Activated B cell treated with CpG ODN at 0.5 μM for 24 hours (primary cell): ENCODE measurements at regions not wholly inside any gene's neighbourhood (a gene's known extent, or its start where the extent isn't known, plus 50 kb on each side); places are given as distances from the start of the nearest gene placed in this dataset.

Experiments
- ATAC-seq: fragments of 200-7000 bp; cut with Tn5 transposase; one replicate; pipeline ENCODE4 v1.10.0; 2021; ENCODE audit warnings: low read depth, mild to moderate bottlenecking, moderate library complexity
- CTCF ChIA-PET: fragments of 350-600 bp; sonication (Branson Sonifier 250); formaldehyde crosslinking; loops from one replicate; lab custom pipeline; 2021; ENCODE audit warnings: antibody characterized with exemption; lab: Charles Lee
- POLR2A ChIA-PET: fragments of 350-600 bp; sonication (Branson Sonifier 250); formaldehyde crosslinking; loops from one replicate; lab custom pipeline; 2021; ENCODE audit warnings: antibody characterized with exemption; lab: Charles Lee
- DNase-seq: peaks from one replicate; pipeline ENCODE4 v3.0.0; 2022
- H3K27ac Mint-ChIP-seq: one replicate; pipeline ENCODE4 v1.8.0; 2020; ENCODE audit warnings: mixed read lengths
- H3K27me3 Mint-ChIP-seq: one replicate; pipeline ENCODE4 v1.8.0; 2021; ENCODE audit warnings: mixed read lengths
- H3K36me3 Mint-ChIP-seq: one replicate; pipeline ENCODE4 v1.8.0; 2021; ENCODE audit warnings: low read depth, mixed read lengths
- H3K4me1 Mint-ChIP-seq: one replicate; pipeline ENCODE4 v1.8.0; 2021; ENCODE audit warnings: mixed read lengths
- H3K4me3 Mint-ChIP-seq: one replicate; pipeline ENCODE4 v1.8.0; 2020; ENCODE audit warnings: mild to moderate bottlenecking, mixed read lengths
- H3K9me3 Mint-ChIP-seq: one replicate; pipeline ENCODE4 v1.8.0; 2020; ENCODE audit warnings: mixed read lengths
- CTCF ChIP-seq: fragments of 200-600 bp; IDR thresholded peaks from one replicate; pipeline ENCODE4 v1.8.0; 2022; ENCODE audit warnings: antibody characterized with exemption, mild to moderate bottlenecking
- intact Hi-C: fragments of 100-400 bp; cut with micrococcal nuclease; formaldehyde crosslinking; loops from one replicate; pipeline ENCODE4 v1.15.1; 2024

GRCh38 chr11:113547739-113548138, 72.5 kb upstream of the DRD2 start:
- H3K9me3 Mint-ChIP-seq: no peaks in the 10 kb centered on the region
- H3K4me1 Mint-ChIP-seq: no peaks in the 10 kb centered on the region
- POLR2A ChIA-PET: no interaction called here
- TF ChIP-seq CTCF: no peak
- ATAC-seq (no peak), DNase-seq (no peak)
- H3K27ac Mint-ChIP-seq: no peak overlapping the region
- no peak overlapping the region for H3K4me3 Mint-ChIP-seq
- peaks cover 23% of the 10 kb centered on the region for H3K27me3 Mint-ChIP-seq
- CTCF ChIA-PET: no interaction called here
- intact Hi-C loops: no loop called here
- H3K36me3 Mint-ChIP-seq: no peaks in the 10 kb centered on the region

- H3K36me3 Mint-ChIP-seq: no peaks in the 10 kb centered on the region
- H3K27me3 Mint-ChIP-seq: peaks cover 25% of the 10 kb centered on the region
- no peaks in the 10 kb centered on the region for H3K9me3 Mint-ChIP-seq
- DNase-seq (no peak), ATAC-seq (no peak)
- H3K4me3 Mint-ChIP-seq: no peak overlapping the region
- CTCF ChIA-PET: no interaction called here
- POLR2A ChIA-PET: interaction anchor here (0.5 kb wide), 1 partner anchor 349 kb away, joined by 4 read pairs; no protein-coding TSS in a partner anchor
- intact Hi-C loops: no loop called here
- H3K4me1 Mint-ChIP-seq: no peaks in the 10 kb centered on the region
- H3K27ac Mint-ChIP-seq: no peak overlapping the region
- TF ChIP-seq CTCF: no peak
These were observed 71.7 kb upstream of the DRD2 start for GRCh38 chr11:113546757-113547507.

GRCh38 chr11:113542420-113542819, 67.2 kb upstream of the DRD2 start:
- intact Hi-C loops: no loop called here
- no peak for DNase-seq
- no peaks in the 10 kb centered on the region for H3K4me1 Mint-ChIP-seq
- H3K4me3 Mint-ChIP-seq: no peak overlapping the region
- no peaks in the 10 kb centered on the region for H3K36me3 Mint-ChIP-seq
- no peak overlapping the region for H3K27ac Mint-ChIP-seq
- ATAC-seq: no peak
- TF ChIP-seq CTCF: no peak
- H3K27me3 Mint-ChIP-seq: peaks cover 14% of the 10 kb centered on the region
- POLR2A ChIA-PET: no interaction called here
- CTCF ChIA-PET: no interaction called here
- H3K9me3 Mint-ChIP-seq: no peaks in the 10 kb centered on the region

GRCh38 chr11:113540416-113541330, 65.5 kb upstream of the DRD2 start:
- Mint-ChIP-seq H3K4me3 (no peak overlapping the region), H3K4me1 (no peaks in the 10 kb centered on the region), H3K36me3 (no peaks in the 10 kb centered on the region), H3K9me3 (no peaks in the 10 kb centered on the region), H3K27me3 (peaks cover 12% of the 10 kb centered on the region), H3K27ac (no peak overlapping the region)
- ChIA-PET CTCF (interaction anchor here (0.8 kb wide), 1 partner anchor 10 kb away, joined by 3 read pairs; no protein-coding TSS in a partner anchor), POLR2A (no interaction called here)
- no peak for TF ChIP-seq CTCF
- intact Hi-C loops: no loop called here
- DNase-seq (no peak), ATAC-seq (no peak)
